ENCODE measurements at regions not wholly inside any gene's neighbourhood (a gene's known extent, or its start where the extent isn't known, plus 50 kb on each side); places are given as distances from the start of the nearest gene placed in this dataset.
A peak's percentile ranks its signal among the peaks of the same experiment; 100 is the strongest.

GRCh38 chr1:94650301-94650700 lies 108.7 kb upstream of the F3 start:
- no peaks in the 10 kb centered on the region for H3K36me3 ChIP-seq (ENCODE audit: control insufficient read depth, insufficient read depth, low read length)
- TF ChIP-seq CTCF (IDR thresholded peaks at IDR 0.05; ENCODE audit: insufficient read depth, low read length, poor library complexity, severe bottlenecking) = no peak
- H3K27me3 ChIP-seq (ENCODE audit: control insufficient read depth, insufficient read depth, low read length) = no peaks in the 10 kb centered on the region
- DNase-seq (ENCODE audit: low read depth) = no peak
- no peak overlapping the region for H3K4me3 ChIP-seq (ENCODE audit: low read depth, low read length)

GRCh38 chr1:94648225-94649007 lies 106.9 kb upstream of the F3 start:
- peak; percentile 72 for DNase-seq (ENCODE audit: low read depth)

GRCh38 chr1:94646786-94647555 lies 105.4 kb upstream of the F3 start:
- no peak for DNase-seq (ENCODE audit: low read depth)
- no peak for TF ChIP-seq CTCF (IDR thresholded peaks at IDR 0.05; ENCODE audit: insufficient read depth, low read length, poor library complexity, severe bottlenecking)

More at GRCh38 chr1:94648225-94649007, 106.9 kb upstream of the F3 start:
- no peaks in the 10 kb centered on the region for H3K27me3 ChIP-seq (ENCODE audit: control insufficient read depth, insufficient read depth, low read length)
- H3K36me3 ChIP-seq (ENCODE audit: control insufficient read depth, insufficient read depth, low read length) = no peaks in the 10 kb centered on the region
- TF ChIP-seq CTCF (IDR thresholded peaks at IDR 0.05; ENCODE audit: insufficient read depth, low read length, poor library complexity, severe bottlenecking) = no peak
- H3K4me3 ChIP-seq (ENCODE audit: low read depth, low read length) = no peak overlapping the region

GRCh38 chr1:94646141-94646643 lies 104.6 kb upstream of the F3 start:
- Histone ChIP-seq H3K36me3 (ENCODE audit: control insufficient read depth, insufficient read depth, low read length) (no peaks in the 10 kb centered on the region), H3K27me3 (ENCODE audit: control insufficient read depth, insufficient read depth, low read length) (no peaks in the 10 kb centered on the region), H3K4me3 (ENCODE audit: low read depth, low read length) (no peak overlapping the region)
- peak; percentile 19 for DNase-seq (ENCODE audit: low read depth)
- no peak for TF ChIP-seq CTCF (IDR thresholded peaks at IDR 0.05; ENCODE audit: insufficient read depth, low read length, poor library complexity, severe bottlenecking)

More at GRCh38 chr1:94646786-94647555, 105.4 kb upstream of the F3 start:
- no peak overlapping the region for H3K4me3 ChIP-seq (ENCODE audit: low read depth, low read length)
- H3K36me3 ChIP-seq (ENCODE audit: control insufficient read depth, insufficient read depth, low read length) = no peaks in the 10 kb centered on the region
- H3K27me3 ChIP-seq (ENCODE audit: control insufficient read depth, insufficient read depth, low read length) = no peaks in the 10 kb centered on the region

GRCh38 chr1:94644352-94644751 lies 102.8 kb upstream of the F3 start:
- no peak overlapping the region for H3K4me3 ChIP-seq (ENCODE audit: low read depth, low read length)
- no peak for DNase-seq (ENCODE audit: low read depth)
- H3K36me3 ChIP-seq (ENCODE audit: control insufficient read depth, insufficient read depth, low read length) = no peaks in the 10 kb centered on the region
- no peaks in the 10 kb centered on the region for H3K27me3 ChIP-seq (ENCODE audit: control insufficient read depth, insufficient read depth, low read length)
- TF ChIP-seq CTCF (IDR thresholded peaks at IDR 0.05; ENCODE audit: insufficient read depth, low read length, poor library complexity, severe bottlenecking) = no peak

All from kidney epithelial cell (primary cell).